Femur (tissue), 1 donor: ENCODE measurements at regions not wholly inside any gene's neighbourhood (a gene's known extent, or its start where the extent isn't known, plus 50 kb on each side); places are given as distances from the start of the nearest gene placed in this dataset.

ENCODE experiments used
- DNase-seq: peaks from one replicate; pipeline ENCODE4 v3.0.0-alpha.2; 2017

GRCh38 chr18:7288544-7288943 lies 57.7 kb downstream of the LRRC30 start:
- DNase-seq, result no peak

GRCh38 chr18:7290077-7290476 lies 59.2 kb downstream of the LRRC30 start:
- no peak for DNase-seq

GRCh38 chr18:7291046-7291445 lies 60.2 kb downstream of the LRRC30 start:
- no peak for DNase-seq

GRCh38 chr18:7298149-7298548 lies 67.3 kb downstream of the LRRC30 start:
- no peak for DNase-seq

- no peak for DNase-seq
Measured at GRCh38 chr18:7301094-7301493, 70.2 kb downstream of the LRRC30 start.

GRCh38 chr18:7303316-7304060 lies 72.6 kb downstream of the LRRC30 start:
- no peak for DNase-seq

GRCh38 chr18:7304061-7304370 lies 73.1 kb downstream of the LRRC30 start:
- no peak for DNase-seq

GRCh38 chr18:7305416-7305815 lies 74.5 kb downstream of the LRRC30 start:
- DNase-seq, result no peak

- peak; percentile 32 for DNase-seq
Measured at GRCh38 chr18:7307030-7307429, 76.1 kb downstream of the LRRC30 start.

GRCh38 chr18:7307526-7307925 lies 76.6 kb downstream of the LRRC30 start:
- no peak for DNase-seq

GRCh38 chr18:7317804-7318231 lies 86.9 kb downstream of the LRRC30 start:
- no peak for DNase-seq

GRCh38 chr18:7319161-7319560 lies 88.3 kb downstream of the LRRC30 start:
- DNase-seq, result no peak

- DNase-seq, result no peak
Measured at GRCh38 chr18:7321831-7322230, 90.9 kb downstream of the LRRC30 start.

- no peak for DNase-seq
Measured at GRCh38 chr18:7322817-7323485, 92.1 kb downstream of the LRRC30 start.

GRCh38 chr18:7325126-7325430 lies 94.2 kb downstream of the LRRC30 start:
- DNase-seq, result no peak

GRCh38 chr18:7329016-7329415 lies 98.1 kb downstream of the LRRC30 start:
- no peak for DNase-seq

GRCh38 chr18:7332452-7332851 lies 101.6 kb downstream of the LRRC30 start:
- DNase-seq, result no peak

GRCh38 chr18:7333025-7333562 lies 102.2 kb downstream of the LRRC30 start:
- no peak for DNase-seq

- no peak for DNase-seq
Measured at GRCh38 chr18:7334973-7335568, 104.2 kb downstream of the LRRC30 start.

- DNase-seq, result no peak
Measured at GRCh38 chr18:7336623-7337022, 105.7 kb downstream of the LRRC30 start.

GRCh38 chr18:7338846-7339245 lies 108.0 kb downstream of the LRRC30 start:
- no peak for DNase-seq

- no peak for DNase-seq
Measured at GRCh38 chr18:7341581-7342337, 110.9 kb downstream of the LRRC30 start.

- DNase-seq, result no peak
Measured at GRCh38 chr18:7349181-7349837, 118.4 kb downstream of the LRRC30 start.
